PC-3 (cell line): ENCODE measurements at regions not wholly inside any gene's neighbourhood (a gene's known extent, or its start where the extent isn't known, plus 50 kb on each side); places are given as distances from the start of the nearest gene placed in this dataset.

ENCODE experiments used
- ATAC-seq: fragments of 200-7000 bp; cut with Tn5 transposase; 2 replicates; pipeline ENCODE4 v1.9.1; 2020; ENCODE audit warnings: mild to moderate bottlenecking, moderate library complexity
- BruUV-seq: library from RNA; stranded (reverse); fragments of 400-500 nt; replicated peaks from 2 replicates; lab custom pipeline; 2021; lab: Mats Ljungman, UMichigan
- CTCF ChIA-PET: fragments of 300-600 bp; sonication (Branson Sonifier 250); formaldehyde crosslinking; loops from one replicate; lab custom pipeline; 2022; ENCODE audit warnings: antibody characterized with exemption; lab: Charles Lee
- POLR2A ChIA-PET: fragments of 300-600 bp; sonication (Branson Sonifier 250); formaldehyde crosslinking; loops from one replicate; lab custom pipeline; 2022; ENCODE audit warnings: antibody characterized with exemption; ENCODE audit not compliant: unreplicated experiment; lab: Charles Lee
- DNase-seq: peaks from one replicate; pipeline ENCODE4 v3.0.0-alpha.2; 2015
- H2AFZ ChIP-seq: fragments of 300-600 bp; sonication (generic); 2 replicates; pipeline ENCODE4 v1.6.0; 2016; ENCODE audit warnings: antibody characterized with exemption, low read length
- H3F3A ChIP-seq: fragments of 300-600 bp; sonication (generic); one replicate; pipeline ENCODE4 v1.6.0; 2017; ENCODE audit warnings: antibody characterized with exemption, low read length, control low read depth, mild to moderate bottlenecking; ENCODE audit not compliant: unreplicated experiment
- H3K27ac ChIP-seq: fragments of 300-600 bp; sonication (generic); 2 replicates; pipeline ENCODE4 v1.5.1; 2016; ENCODE audit warnings: mild to moderate bottlenecking, low read length
- H3K27me3 ChIP-seq: fragments of 300-600 bp; sonication (generic); 2 replicates; pipeline ENCODE4 v1.6.1; 2016; ENCODE audit warnings: low read length, mixed read lengths
- H3K36me3 ChIP-seq: fragments of 300-600 bp; sonication (generic); 2 replicates; pipeline ENCODE4 v1.6.1; 2016; ENCODE audit warnings: low read depth, mixed run types, low read length, mixed read lengths
- H3K4me1 ChIP-seq: fragments of 300-600 bp; sonication (generic); 2 replicates; pipeline ENCODE4 v1.5.1; 2016; ENCODE audit warnings: low read length; ENCODE audit not compliant: insufficient read depth
- H3K4me2 ChIP-seq: fragments of 300-600 bp; sonication (generic); 2 replicates; pipeline ENCODE4 v1.6.0; 2016; ENCODE audit warnings: low read length
- H3K4me3 ChIP-seq: fragments of 300-600 bp; sonication (generic); 2 replicates; pipeline ENCODE4 v1.5.1; 2016; ENCODE audit warnings: mild to moderate bottlenecking, low read length, mixed read lengths
- H3K79me2 ChIP-seq: fragments of 300-600 bp; sonication (generic); 2 replicates; pipeline ENCODE4 v1.6.1; 2017; ENCODE audit warnings: low read length, mixed read lengths
- H3K9ac ChIP-seq: fragments of 300-600 bp; sonication (generic); 2 replicates; pipeline ENCODE4 v1.6.0; 2016; ENCODE audit warnings: mild to moderate bottlenecking, low read length
- H3K9me2 ChIP-seq: fragments of 300-600 bp; sonication (generic); replicated peaks from 2 replicates; pipeline ENCODE4 v1.6.1; 2016; ENCODE audit warnings: mixed run types, low read length, mixed read lengths
- H3K9me3 ChIP-seq: fragments of 300-600 bp; sonication (generic); 2 replicates; pipeline ENCODE4 v1.6.1; 2016; ENCODE audit warnings: low read length, mixed read lengths
- H4K20me1 ChIP-seq: fragments of 300-600 bp; sonication (generic); 2 replicates; pipeline ENCODE4 v1.6.1; 2016; ENCODE audit warnings: low read length, mixed read lengths
- EZH2 ChIP-seq: fragments of 300-600 bp; sonication (generic); IDR thresholded peaks from one replicate; pipeline ENCODE4 v1.6.1; 2017; ENCODE audit warnings: antibody characterized with exemption, mild to moderate bottlenecking, low read length; ENCODE audit not compliant: unreplicated experiment
- EZH2phosphoT487 ChIP-seq: fragments of 300-600 bp; sonication (generic); IDR thresholded peaks from 2 replicates; pipeline ENCODE4 v1.6.1; 2018; ENCODE audit warnings: mild to moderate bottlenecking, antibody characterized with exemption, low read length, borderline replicate concordance
- intact Hi-C: fragments of 100-400 bp; cut with micrococcal nuclease; formaldehyde crosslinking; loops from 2 replicates; pipeline ENCODE4 v1.9.0; 2023
- TF ChIP-seq, protein P1 (sequence below): fragments of 300-600 bp; sonication (generic); conservative IDR thresholded peaks from 2 replicates; pipeline ENCODE4 v1.5.1; 2017; ENCODE audit warnings: antibody characterized with exemption, low read depth, mild to moderate bottlenecking, low read length

DNA sequence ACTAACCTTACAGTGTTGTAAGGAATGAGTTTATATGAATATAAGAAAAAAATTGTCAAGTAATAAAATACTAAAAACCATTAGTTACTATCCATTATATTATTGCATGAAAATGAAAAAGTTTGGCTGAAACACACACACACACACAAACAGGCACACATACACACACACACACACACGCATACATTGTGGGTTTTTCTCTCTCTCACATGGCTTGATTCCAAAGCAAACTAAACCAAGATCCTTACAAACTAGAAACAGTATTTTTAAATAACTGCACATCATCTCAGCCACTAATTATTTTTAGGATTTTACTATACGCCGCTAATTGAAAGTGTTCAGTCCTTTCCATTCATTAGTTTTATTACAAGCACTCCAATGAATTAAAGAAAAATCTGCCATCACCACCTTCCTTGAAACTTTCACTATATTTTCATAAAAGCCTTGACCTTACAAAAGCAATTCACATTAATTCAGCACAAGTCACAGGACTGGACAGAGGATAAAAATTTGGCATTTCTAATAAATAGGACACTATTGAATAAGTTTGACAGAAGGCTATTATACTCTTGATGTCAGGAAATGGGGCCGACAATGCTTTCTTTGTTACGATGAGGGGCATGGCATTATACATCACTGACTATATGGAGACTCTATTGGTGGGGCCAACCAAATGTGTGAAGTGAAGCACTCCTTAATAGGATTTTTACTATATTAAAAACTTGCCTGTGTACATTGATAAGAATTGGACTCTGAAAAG is 187.0 kb upstream of the ESRRG start:
- Histone ChIP-seq H3K9me2 (no peaks in the 10 kb centered on the region), H2AFZ (no peak overlapping the region), H3K9me3 (no peaks in the 10 kb centered on the region), H3K4me2 (no peak overlapping the region), H3K79me2 (no peaks in the 10 kb centered on the region), H3F3A (no peaks in the 10 kb centered on the region), H3K4me3 (no peak overlapping the region), H4K20me1 (no peaks in the 10 kb centered on the region), H3K9ac (no peak overlapping the region), H3K36me3 (no peaks in the 10 kb centered on the region), H3K27ac (no peak overlapping the region), H3K27me3 (no peaks in the 10 kb centered on the region), H3K4me1 (no peaks in the 10 kb centered on the region)
- intact Hi-C loops = no loop called here
- no peak for DNase-seq
- no TSS peak for BruUV-seq
- TF ChIP-seq EZH2phosphoT487 = no peak
- TF ChIP-seq EZH2 = no peak
- TF ChIP-seq, protein P1, sequence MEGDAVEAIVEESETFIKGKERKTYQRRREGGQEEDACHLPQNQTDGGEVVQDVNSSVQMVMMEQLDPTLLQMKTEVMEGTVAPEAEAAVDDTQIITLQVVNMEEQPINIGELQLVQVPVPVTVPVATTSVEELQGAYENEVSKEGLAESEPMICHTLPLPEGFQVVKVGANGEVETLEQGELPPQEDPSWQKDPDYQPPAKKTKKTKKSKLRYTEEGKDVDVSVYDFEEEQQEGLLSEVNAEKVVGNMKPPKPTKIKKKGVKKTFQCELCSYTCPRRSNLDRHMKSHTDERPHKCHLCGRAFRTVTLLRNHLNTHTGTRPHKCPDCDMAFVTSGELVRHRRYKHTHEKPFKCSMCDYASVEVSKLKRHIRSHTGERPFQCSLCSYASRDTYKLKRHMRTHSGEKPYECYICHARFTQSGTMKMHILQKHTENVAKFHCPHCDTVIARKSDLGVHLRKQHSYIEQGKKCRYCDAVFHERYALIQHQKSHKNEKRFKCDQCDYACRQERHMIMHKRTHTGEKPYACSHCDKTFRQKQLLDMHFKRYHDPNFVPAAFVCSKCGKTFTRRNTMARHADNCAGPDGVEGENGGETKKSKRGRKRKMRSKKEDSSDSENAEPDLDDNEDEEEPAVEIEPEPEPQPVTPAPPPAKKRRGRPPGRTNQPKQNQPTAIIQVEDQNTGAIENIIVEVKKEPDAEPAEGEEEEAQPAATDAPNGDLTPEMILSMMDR = no peak
- no peak; the same call in 1 of the 2 replicates for ATAC-seq
- ChIA-PET POLR2A (no interaction called here), CTCF (no interaction called here)

DNA sequence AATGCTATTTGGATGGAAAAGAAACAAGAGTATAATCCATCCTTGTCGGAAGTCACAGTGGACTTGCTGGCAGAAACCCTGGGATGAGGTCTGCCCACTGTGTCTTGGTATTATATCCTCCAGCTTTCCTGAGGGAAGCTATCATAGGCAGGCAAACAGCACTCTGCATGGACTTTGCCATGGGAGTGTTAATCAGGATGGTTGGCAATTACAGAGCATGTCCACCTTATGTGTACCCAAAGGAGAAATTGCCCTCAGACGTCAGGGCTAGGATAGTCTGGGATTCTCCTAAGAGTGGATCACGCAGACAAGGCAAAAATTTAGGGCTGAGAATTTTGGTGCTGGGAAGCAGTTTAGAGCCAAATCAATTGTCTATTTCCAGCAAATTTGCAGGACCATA is 184.9 kb upstream of the ESRRG start:
- Histone ChIP-seq H3K36me3 (no peaks in the 10 kb centered on the region), H3K9me3 (no peaks in the 10 kb centered on the region), H3K27ac (no peak overlapping the region), H3K4me1 (peaks cover 11% of the 10 kb centered on the region), H3K4me3 (no peak overlapping the region), H3K27me3 (no peaks in the 10 kb centered on the region), H3K79me2 (no peaks in the 10 kb centered on the region), H2AFZ (no peak overlapping the region), H3K4me2 (no peak overlapping the region), H3F3A (no peaks in the 10 kb centered on the region), H4K20me1 (no peaks in the 10 kb centered on the region), H3K9me2 (no peaks in the 10 kb centered on the region), H3K9ac (no peak overlapping the region)
- ChIA-PET POLR2A (no interaction called here), CTCF (no interaction called here)
- ATAC-seq = no peak
- no peak for DNase-seq
- BruUV-seq = no TSS peak
- intact Hi-C loops = loop anchor here (10.0 kb wide), 1 partner anchor 1933 kb away; no protein-coding TSS in a partner anchor
- TF ChIP-seq EZH2 (no peak), EZH2phosphoT487 (no peak)
- TF ChIP-seq, protein P1 = no peak

GRCh38 chr1:216907100-216907499 is 183.9 kb upstream of the ESRRG start:
- CTCF ChIA-PET = no interaction called here
- H3K4me2 ChIP-seq = no peak overlapping the region
- no peak overlapping the region for H3K9ac ChIP-seq
- no peaks in the 10 kb centered on the region for H3K36me3 ChIP-seq
- no TSS peak for BruUV-seq
- H3K9me2 ChIP-seq = no peaks in the 10 kb centered on the region
- H3K4me1 ChIP-seq = peaks cover 19% of the 10 kb centered on the region
- no peaks in the 10 kb centered on the region for H3K27me3 ChIP-seq
- H3K79me2 ChIP-seq = no peaks in the 10 kb centered on the region
- POLR2A ChIA-PET = no interaction called here
- no peak for DNase-seq
- H2AFZ ChIP-seq = no peak overlapping the region
- no peaks in the 10 kb centered on the region for H3K9me3 ChIP-seq
- no peaks in the 10 kb centered on the region for H4K20me1 ChIP-seq
- ATAC-seq = no peak
- no peak overlapping the region for H3K4me3 ChIP-seq
- intact Hi-C loops = loop anchor here (10.0 kb wide), 1 partner anchor 1932 kb away; no protein-coding TSS in a partner anchor
- TF ChIP-seq EZH2phosphoT487 (no peak), EZH2 (no peak)
- TF ChIP-seq, protein P1 = no peak
- H3F3A ChIP-seq = no peaks in the 10 kb centered on the region
- no peak overlapping the region for H3K27ac ChIP-seq
